ENCODE measurements at regions not wholly inside any gene's neighbourhood (a gene's known extent, or its start where the extent isn't known, plus 50 kb on each side); places are given as distances from the start of the nearest gene placed in this dataset.
"Not testable (repeated sequence)": the region's sequence is repeated elsewhere in the genome, so short reads cannot be mapped to it uniquely, and the experiment has no call there.

- Mint-ChIP-seq H3K4me1 (ENCODE audit: low read depth) (peaks cover 3% of the 10 kb centered on the region), H3K4me3 (ENCODE audit: low read depth) (no peak overlapping the region), H3K27ac (no peak overlapping the region), H3K27me3 (no peaks in the 10 kb centered on the region), H3K9me3 (ENCODE audit: low read depth) (peaks cover 28% of the 10 kb centered on the region), H3K36me3 (ENCODE audit: insufficient read depth) (peaks cover 33% of the 10 kb centered on the region)
- TF ChIP-seq CTCF (IDR thresholded peaks at IDR 0.05; ENCODE audit: unreplicated experiment) = no peak
- no peak for DNase-seq (ENCODE audit: low spot score, unreplicated experiment)
Measured at GRCh38 chr4:151489462-151490203, 80.7 kb downstream of the FHIP1A start.

- Mint-ChIP-seq H3K9me3 (ENCODE audit: low read depth) (peaks cover 36% of the 10 kb centered on the region), H3K36me3 (ENCODE audit: insufficient read depth) (peaks cover 26% of the 10 kb centered on the region)
- not testable (repeated sequence) for H3K4me1 Mint-ChIP-seq (ENCODE audit: low read depth); H3K4me3 Mint-ChIP-seq (ENCODE audit: low read depth); H3K27ac Mint-ChIP-seq; H3K27me3 Mint-ChIP-seq; DNase-seq (ENCODE audit: low spot score, unreplicated experiment)
Measured at GRCh38 chr4:151495612-151496011, 86.6 kb downstream of the FHIP1A start.

- H3K9me3 Mint-ChIP-seq (ENCODE audit: low read depth) = not testable (repeated sequence)
Measured at GRCh38 chr4:151511548-151511947, 102.6 kb downstream of the FHIP1A start.

GRCh38 chr4:151517896-151518295, 108.9 kb downstream of the FHIP1A start:
- Mint-ChIP-seq H3K9me3 (ENCODE audit: low read depth) (no peaks in the 10 kb centered on the region), H3K36me3 (ENCODE audit: insufficient read depth) (peaks cover 4% of the 10 kb centered on the region), H3K27me3 (no peaks in the 10 kb centered on the region), H3K4me1 (ENCODE audit: low read depth) (peaks cover 11% of the 10 kb centered on the region), H3K4me3 (ENCODE audit: low read depth) (no peak overlapping the region), H3K27ac (no peak overlapping the region)
- no peak for TF ChIP-seq CTCF (IDR thresholded peaks at IDR 0.05; ENCODE audit: unreplicated experiment)
- no peak for DNase-seq (ENCODE audit: low spot score, unreplicated experiment)

More at GRCh38 chr4:151511548-151511947, 102.6 kb downstream of the FHIP1A start:
- not testable (repeated sequence) for H3K27ac Mint-ChIP-seq; H3K4me3 Mint-ChIP-seq (ENCODE audit: low read depth); DNase-seq (ENCODE audit: low spot score, unreplicated experiment); H3K27me3 Mint-ChIP-seq; H3K4me1 Mint-ChIP-seq (ENCODE audit: low read depth)
- peaks cover 19% of the 10 kb centered on the region for H3K36me3 Mint-ChIP-seq (ENCODE audit: insufficient read depth)

- Mint-ChIP-seq H3K27me3 (no peaks in the 10 kb centered on the region), H3K36me3 (ENCODE audit: insufficient read depth) (peaks cover 4% of the 10 kb centered on the region), H3K27ac (no peak overlapping the region), H3K9me3 (ENCODE audit: low read depth) (no peaks in the 10 kb centered on the region), H3K4me1 (ENCODE audit: low read depth) (peaks cover 16% of the 10 kb centered on the region), H3K4me3 (ENCODE audit: low read depth) (no peak overlapping the region)
- TF ChIP-seq CTCF (IDR thresholded peaks at IDR 0.05; ENCODE audit: unreplicated experiment) = no peak
- DNase-seq (ENCODE audit: low spot score, unreplicated experiment) = no peak
Measured at GRCh38 chr4:151518359-151518758, 109.4 kb downstream of the FHIP1A start.

GRCh38 chr4:151519728-151520415, 110.9 kb downstream of the FHIP1A start:
- H3K27ac Mint-ChIP-seq = no peak overlapping the region
- H3K9me3 Mint-ChIP-seq (ENCODE audit: low read depth) = no peaks in the 10 kb centered on the region
- H3K4me3 Mint-ChIP-seq (ENCODE audit: low read depth) = no peak overlapping the region
- H3K36me3 Mint-ChIP-seq (ENCODE audit: insufficient read depth) = peaks cover 1% of the 10 kb centered on the region
- no peak for TF ChIP-seq CTCF (IDR thresholded peaks at IDR 0.05; ENCODE audit: unreplicated experiment)
- H3K4me1 Mint-ChIP-seq (ENCODE audit: low read depth) = peaks cover 21% of the 10 kb centered on the region
- DNase-seq (ENCODE audit: low spot score, unreplicated experiment) = no peak
- no peaks in the 10 kb centered on the region for H3K27me3 Mint-ChIP-seq

Measured in progenitor cell of endocrine pancreas (in vitro differentiated cells).